ENCODE measurements at regions not wholly inside any gene's neighbourhood (a gene's known extent, or its start where the extent isn't known, plus 50 kb on each side); places are given as distances from the start of the nearest gene placed in this dataset.

DNA sequence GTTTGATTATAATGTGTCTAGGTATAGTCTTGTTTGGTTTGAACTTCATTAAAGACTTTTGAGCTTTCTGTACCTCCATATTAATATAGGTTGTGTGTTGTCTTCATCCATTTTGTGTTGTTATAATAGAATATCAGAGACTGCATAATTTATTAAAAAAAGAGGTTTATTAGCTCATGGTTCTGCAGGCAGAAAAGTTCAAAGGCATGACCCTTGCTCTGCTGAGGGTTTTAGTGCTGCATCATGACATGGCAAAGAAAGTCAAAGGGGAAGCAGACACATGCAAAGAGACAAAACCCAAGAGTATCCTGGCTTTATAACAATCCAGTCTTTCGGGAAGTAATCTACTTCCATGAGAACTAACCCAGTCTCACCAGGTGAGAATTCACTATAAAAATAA lies 358.2 kb downstream of the EDEM1 start:
- TF ChIP-seq, protein P1, sequence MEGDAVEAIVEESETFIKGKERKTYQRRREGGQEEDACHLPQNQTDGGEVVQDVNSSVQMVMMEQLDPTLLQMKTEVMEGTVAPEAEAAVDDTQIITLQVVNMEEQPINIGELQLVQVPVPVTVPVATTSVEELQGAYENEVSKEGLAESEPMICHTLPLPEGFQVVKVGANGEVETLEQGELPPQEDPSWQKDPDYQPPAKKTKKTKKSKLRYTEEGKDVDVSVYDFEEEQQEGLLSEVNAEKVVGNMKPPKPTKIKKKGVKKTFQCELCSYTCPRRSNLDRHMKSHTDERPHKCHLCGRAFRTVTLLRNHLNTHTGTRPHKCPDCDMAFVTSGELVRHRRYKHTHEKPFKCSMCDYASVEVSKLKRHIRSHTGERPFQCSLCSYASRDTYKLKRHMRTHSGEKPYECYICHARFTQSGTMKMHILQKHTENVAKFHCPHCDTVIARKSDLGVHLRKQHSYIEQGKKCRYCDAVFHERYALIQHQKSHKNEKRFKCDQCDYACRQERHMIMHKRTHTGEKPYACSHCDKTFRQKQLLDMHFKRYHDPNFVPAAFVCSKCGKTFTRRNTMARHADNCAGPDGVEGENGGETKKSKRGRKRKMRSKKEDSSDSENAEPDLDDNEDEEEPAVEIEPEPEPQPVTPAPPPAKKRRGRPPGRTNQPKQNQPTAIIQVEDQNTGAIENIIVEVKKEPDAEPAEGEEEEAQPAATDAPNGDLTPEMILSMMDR (IDR thresholded peaks at IDR 0.05; ENCODE audit: low read length): no peak
- TF ChIP-seq EZH2phosphoT487 (IDR thresholded peaks at IDR 0.05; ENCODE audit: low read length) (no peak), EZH2 (optimal IDR thresholded peaks at IDR 0.05; ENCODE audit: low read depth, low read length) (no peak)
- no peak overlapping the region for H2AFZ ChIP-seq (ENCODE audit: low read length)
- no peak overlapping the region for H3K27ac ChIP-seq (ENCODE audit: low read length)
- H3F3A ChIP-seq (ENCODE audit: insufficient read depth, low read length): no peaks in the 10 kb centered on the region
- no peaks in the 10 kb centered on the region for H3K4me1 ChIP-seq (ENCODE audit: low read length)
- no peaks in the 10 kb centered on the region for H3K79me2 ChIP-seq (ENCODE audit: low read length)
- no peak overlapping the region for H3K4me2 ChIP-seq (ENCODE audit: low read depth, low read length)
- no peaks in the 10 kb centered on the region for H3K36me3 ChIP-seq (replicated peaks; ENCODE audit: insufficient read depth, low read length)
- H3K27me3 ChIP-seq (replicated peaks; ENCODE audit: insufficient read depth, low read length): no peaks in the 10 kb centered on the region
- H3K9me3 ChIP-seq (replicated peaks; ENCODE audit: insufficient read depth, low read length): no peaks in the 10 kb centered on the region
- H3K9ac ChIP-seq (ENCODE audit: low read length): no peak overlapping the region
- H3K9me2 ChIP-seq (replicated peaks; ENCODE audit: insufficient read depth, low read length): no peaks in the 10 kb centered on the region
- no peak for DNase-seq
- H4K20me1 ChIP-seq (ENCODE audit: insufficient read depth, low read length): no peaks in the 10 kb centered on the region
- H3K4me3 ChIP-seq (ENCODE audit: low read length): no peak overlapping the region

DNA sequence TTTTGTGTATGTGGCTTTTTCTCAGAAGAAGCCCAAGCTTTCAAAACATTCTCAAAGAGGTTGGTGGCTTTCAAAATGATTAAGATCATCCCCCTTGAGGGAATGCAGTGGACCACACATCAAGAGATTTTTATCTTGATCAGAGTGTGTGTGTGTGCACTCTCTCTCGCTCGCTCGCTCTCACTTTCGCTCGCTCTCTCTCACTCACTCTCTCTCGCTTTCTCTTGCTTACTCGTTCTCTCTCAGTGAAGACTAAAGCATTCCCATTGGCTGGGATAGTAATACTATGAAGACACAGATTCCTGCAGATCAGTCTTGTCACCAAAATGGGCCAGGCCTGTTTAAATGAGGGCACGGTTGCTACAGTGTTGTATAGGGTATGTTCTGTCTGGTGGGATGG lies 365.7 kb downstream of the EDEM1 start:
- no peaks in the 10 kb centered on the region for H3K27me3 ChIP-seq (replicated peaks; ENCODE audit: insufficient read depth, low read length)
- no peak overlapping the region for H3K4me2 ChIP-seq (ENCODE audit: low read depth, low read length)
- H3K36me3 ChIP-seq (replicated peaks; ENCODE audit: insufficient read depth, low read length): no peaks in the 10 kb centered on the region
- H3K79me2 ChIP-seq (ENCODE audit: low read length): no peaks in the 10 kb centered on the region
- H2AFZ ChIP-seq (ENCODE audit: low read length): no peak overlapping the region
- H3K4me1 ChIP-seq (ENCODE audit: low read length): no peaks in the 10 kb centered on the region
- H3K27ac ChIP-seq (ENCODE audit: low read length): no peak overlapping the region
- TF ChIP-seq EZH2phosphoT487 (IDR thresholded peaks at IDR 0.05; ENCODE audit: low read length) (no peak), EZH2 (optimal IDR thresholded peaks at IDR 0.05; ENCODE audit: low read depth, low read length) (no peak)
- TF ChIP-seq, protein P1 (IDR thresholded peaks at IDR 0.05; ENCODE audit: low read length): no peak
- no peaks in the 10 kb centered on the region for H3K9me2 ChIP-seq (replicated peaks; ENCODE audit: insufficient read depth, low read length)
- H3K9me3 ChIP-seq (replicated peaks; ENCODE audit: insufficient read depth, low read length): no peaks in the 10 kb centered on the region
- DNase-seq: no peak
- H3K9ac ChIP-seq (ENCODE audit: low read length): no peak overlapping the region
- no peak overlapping the region for H3K4me3 ChIP-seq (ENCODE audit: low read length)
- H3F3A ChIP-seq (ENCODE audit: insufficient read depth, low read length): no peaks in the 10 kb centered on the region
- H4K20me1 ChIP-seq (ENCODE audit: insufficient read depth, low read length): no peaks in the 10 kb centered on the region

DNA sequence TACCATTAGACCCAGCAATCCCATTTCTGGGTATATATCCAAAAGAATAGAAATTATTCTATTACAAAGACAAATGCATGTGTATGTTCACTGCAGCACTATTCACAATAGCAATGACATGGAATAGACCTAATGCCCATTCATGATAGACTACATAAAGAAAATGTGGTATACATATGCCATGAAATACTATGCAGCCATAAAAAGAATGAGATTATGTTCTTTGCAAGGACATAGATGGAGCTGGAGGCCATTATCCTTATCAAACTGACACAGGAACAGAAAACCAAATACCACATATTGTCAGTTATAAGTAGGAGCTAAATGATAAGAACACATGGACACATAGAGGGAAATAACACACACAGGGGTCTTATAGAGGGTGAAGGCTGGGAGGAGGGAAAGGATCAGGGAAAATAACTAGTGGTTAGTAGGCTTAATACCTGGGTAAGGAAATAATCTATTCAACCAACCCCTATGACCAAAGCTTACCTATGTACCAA lies 366.8 kb downstream of the EDEM1 start:
- Histone ChIP-seq H3K36me3 (replicated peaks; ENCODE audit: insufficient read depth, low read length) (no peaks in the 10 kb centered on the region), H3K27me3 (replicated peaks; ENCODE audit: insufficient read depth, low read length) (no peaks in the 10 kb centered on the region), H3K4me3 (ENCODE audit: low read length) (no peak overlapping the region), H3K9me2 (replicated peaks; ENCODE audit: insufficient read depth, low read length) (no peaks in the 10 kb centered on the region), H3K9ac (ENCODE audit: low read length) (no peak overlapping the region), H3K4me2 (ENCODE audit: low read depth, low read length) (no peak overlapping the region), H3K79me2 (ENCODE audit: low read length) (no peaks in the 10 kb centered on the region), H3F3A (ENCODE audit: insufficient read depth, low read length) (no peaks in the 10 kb centered on the region), H3K9me3 (replicated peaks; ENCODE audit: insufficient read depth, low read length) (no peaks in the 10 kb centered on the region), H3K4me1 (ENCODE audit: low read length) (no peaks in the 10 kb centered on the region), H2AFZ (ENCODE audit: low read length) (no peak overlapping the region), H4K20me1 (ENCODE audit: insufficient read depth, low read length) (no peaks in the 10 kb centered on the region), H3K27ac (ENCODE audit: low read length) (no peak overlapping the region)
- DNase-seq: no peak
- TF ChIP-seq, protein P1 (IDR thresholded peaks at IDR 0.05; ENCODE audit: low read length): no peak
- TF ChIP-seq EZH2 (optimal IDR thresholded peaks at IDR 0.05; ENCODE audit: low read depth, low read length): no peak
- no peak for TF ChIP-seq EZH2phosphoT487 (IDR thresholded peaks at IDR 0.05; ENCODE audit: low read length)
